ENCODE measurements at regions not wholly inside any gene's neighbourhood (a gene's known extent, or its start where the extent isn't known, plus 50 kb on each side); places are given as distances from the start of the nearest gene placed in this dataset.

GRCh38 chr1:4164965-4165364, 264.9 kb upstream of the C1orf174 start:
- Histone ChIP-seq H3K27ac (no peak overlapping the region), H3K36me3 (ENCODE audit: low read depth, missing control alignments) (no peaks in the 10 kb centered on the region), H3K9me3 (no peaks in the 10 kb centered on the region), H3K4me1 (no peaks in the 10 kb centered on the region), H3K4me3 (no peak overlapping the region), H3K27me3 (no peaks in the 10 kb centered on the region)
- intact Hi-C loops (cut with DNase I; ENCODE audit: low total_unique reads) = no loop called here
- no peak for DNase-seq
- WGBS, 2 donors = 71 to 84% methylated on average over 4 of the region's 4 CpGs
- TF ChIP-seq CTCF (IDR thresholded peaks at IDR 0.05) (no peak), POLR2A (IDR thresholded peaks at IDR 0.05) (no peak)

- Histone ChIP-seq H3K4me1 (no peaks in the 10 kb centered on the region), H3K36me3 (ENCODE audit: low read depth, missing control alignments) (no peaks in the 10 kb centered on the region), H3K27ac (no peak overlapping the region), H3K4me3 (no peak overlapping the region), H3K27me3 (no peaks in the 10 kb centered on the region), H3K9me3 (no peaks in the 10 kb centered on the region)
- no peak for DNase-seq
- intact Hi-C loops (cut with DNase I; ENCODE audit: low total_unique reads) = no loop called here
- 46 to 55% methylated on average over 16 of the region's 16 CpGs for WGBS, 2 donors
- TF ChIP-seq POLR2A (IDR thresholded peaks at IDR 0.05) (no peak), CTCF (IDR thresholded peaks at IDR 0.05) (no peak)
These were observed 265.7 kb upstream of the C1orf174 start for GRCh38 chr1:4165686-4166300.

GRCh38 chr1:4166713-4167112, 266.6 kb upstream of the C1orf174 start:
- H3K27ac ChIP-seq = no peak overlapping the region
- H3K36me3 ChIP-seq (ENCODE audit: low read depth, missing control alignments) = no peaks in the 10 kb centered on the region
- H3K4me1 ChIP-seq = no peaks in the 10 kb centered on the region
- no peak for DNase-seq
- 44 to 62% methylated on average over 5 of the region's 5 CpGs for WGBS, 2 donors
- H3K9me3 ChIP-seq = no peaks in the 10 kb centered on the region
- TF ChIP-seq POLR2A (IDR thresholded peaks at IDR 0.05) (no peak), CTCF (IDR thresholded peaks at IDR 0.05) (no peak)
- intact Hi-C loops (cut with DNase I; ENCODE audit: low total_unique reads) = no loop called here
- no peak overlapping the region for H3K4me3 ChIP-seq
- no peaks in the 10 kb centered on the region for H3K27me3 ChIP-seq

- intact Hi-C loops (cut with DNase I; ENCODE audit: low total_unique reads) = no loop called here
- 87 to 97% methylated on average over 6 of the region's 6 CpGs for WGBS, 2 donors
- Histone ChIP-seq H3K27ac (no peak overlapping the region), H3K36me3 (ENCODE audit: low read depth, missing control alignments) (no peaks in the 10 kb centered on the region), H3K9me3 (no peaks in the 10 kb centered on the region), H3K27me3 (no peaks in the 10 kb centered on the region), H3K4me3 (no peak overlapping the region), H3K4me1 (no peaks in the 10 kb centered on the region)
- no peak for DNase-seq
- TF ChIP-seq POLR2A (IDR thresholded peaks at IDR 0.05) = no peak
- TF ChIP-seq CTCF (IDR thresholded peaks at IDR 0.05) = no peak
These were observed 269.9 kb upstream of the C1orf174 start for GRCh38 chr1:4169991-4170390.
